Activated B cell treated with CpG ODN at 0.5 μM for 24 hours (primary cell): ENCODE measurements at regions not wholly inside any gene's neighbourhood (a gene's known extent, or its start where the extent isn't known, plus 50 kb on each side); places are given as distances from the start of the nearest gene placed in this dataset.

ENCODE experiments used
- ATAC-seq: fragments of 200-7000 bp; cut with Tn5 transposase; one replicate; pipeline ENCODE4 v1.10.0; 2021; ENCODE audit warnings: low read depth, mild to moderate bottlenecking, moderate library complexity
- CTCF ChIA-PET: fragments of 350-600 bp; sonication (Branson Sonifier 250); formaldehyde crosslinking; loops from one replicate; lab custom pipeline; 2021; ENCODE audit warnings: antibody characterized with exemption; lab: Charles Lee
- POLR2A ChIA-PET: fragments of 350-600 bp; sonication (Branson Sonifier 250); formaldehyde crosslinking; loops from one replicate; lab custom pipeline; 2021; ENCODE audit warnings: antibody characterized with exemption; lab: Charles Lee
- DNase-seq: peaks from one replicate; pipeline ENCODE4 v3.0.0; 2022
- H3K27ac Mint-ChIP-seq: one replicate; pipeline ENCODE4 v1.8.0; 2020; ENCODE audit warnings: mixed read lengths
- H3K27me3 Mint-ChIP-seq: one replicate; pipeline ENCODE4 v1.8.0; 2021; ENCODE audit warnings: mixed read lengths
- H3K36me3 Mint-ChIP-seq: one replicate; pipeline ENCODE4 v1.8.0; 2021; ENCODE audit warnings: low read depth, mixed read lengths
- H3K4me1 Mint-ChIP-seq: one replicate; pipeline ENCODE4 v1.8.0; 2021; ENCODE audit warnings: mixed read lengths
- H3K4me3 Mint-ChIP-seq: one replicate; pipeline ENCODE4 v1.8.0; 2020; ENCODE audit warnings: mild to moderate bottlenecking, mixed read lengths
- H3K9me3 Mint-ChIP-seq: one replicate; pipeline ENCODE4 v1.8.0; 2020; ENCODE audit warnings: mixed read lengths
- CTCF ChIP-seq: fragments of 200-600 bp; IDR thresholded peaks from one replicate; pipeline ENCODE4 v1.8.0; 2022; ENCODE audit warnings: antibody characterized with exemption, mild to moderate bottlenecking
- intact Hi-C: fragments of 100-400 bp; cut with micrococcal nuclease; formaldehyde crosslinking; loops from one replicate; pipeline ENCODE4 v1.15.1; 2024

- ChIA-PET CTCF (no interaction called here), POLR2A (no interaction called here)
- Mint-ChIP-seq H3K27ac (no peak overlapping the region), H3K36me3 (no peaks in the 10 kb centered on the region), H3K4me1 (no peaks in the 10 kb centered on the region), H3K4me3 (no peak overlapping the region), H3K9me3 (peaks cover 3% of the 10 kb centered on the region), H3K27me3 (no peaks in the 10 kb centered on the region)
- intact Hi-C loops = no loop called here
- ATAC-seq (no peak), DNase-seq (no peak)
- no peak for TF ChIP-seq CTCF
These were observed 169.6 kb upstream of the CDIN1 start for GRCh38 chr15:36409819-36410218.

GRCh38 chr15:36414670-36415069 is 164.8 kb upstream of the CDIN1 start:
- H3K36me3 Mint-ChIP-seq = no peaks in the 10 kb centered on the region
- no peak for TF ChIP-seq CTCF
- DNase-seq = no peak
- ChIA-PET CTCF (no interaction called here), POLR2A (no interaction called here)
- intact Hi-C loops = no loop called here
- H3K4me3 Mint-ChIP-seq = no peak overlapping the region
- no peaks in the 10 kb centered on the region for H3K4me1 Mint-ChIP-seq
- no peak overlapping the region for H3K27ac Mint-ChIP-seq
- H3K9me3 Mint-ChIP-seq = peaks cover 3% of the 10 kb centered on the region
- H3K27me3 Mint-ChIP-seq = no peaks in the 10 kb centered on the region
- no peak for ATAC-seq

DNA sequence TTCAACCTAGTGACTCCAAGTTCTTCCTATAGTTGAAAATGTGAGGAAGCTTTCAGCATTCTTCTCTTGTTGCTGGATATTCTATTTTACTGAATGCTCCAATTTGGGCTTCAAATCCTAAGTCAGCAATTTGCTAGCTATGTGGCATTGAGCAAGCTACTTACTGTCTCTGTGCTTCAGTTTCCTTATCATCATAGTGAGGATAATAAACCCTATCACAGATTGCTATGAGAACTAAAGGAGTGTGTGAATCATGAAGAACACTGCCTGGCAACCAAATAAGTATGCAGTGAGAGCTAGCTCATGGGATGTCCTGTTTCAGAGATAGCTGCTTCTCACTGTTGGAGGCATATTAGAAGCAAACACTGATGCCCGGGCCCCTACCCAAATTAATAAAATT is 163.8 kb upstream of the CDIN1 start:
- POLR2A ChIA-PET = no interaction called here
- DNase-seq (no peak), ATAC-seq (no peak)
- no peaks in the 10 kb centered on the region for H3K4me1 Mint-ChIP-seq
- H3K27ac Mint-ChIP-seq = no peak overlapping the region
- H3K36me3 Mint-ChIP-seq = no peaks in the 10 kb centered on the region
- CTCF ChIA-PET = no interaction called here
- no peak for TF ChIP-seq CTCF
- H3K4me3 Mint-ChIP-seq = no peak overlapping the region
- peaks cover 8% of the 10 kb centered on the region for H3K9me3 Mint-ChIP-seq
- intact Hi-C loops = no loop called here
- no peaks in the 10 kb centered on the region for H3K27me3 Mint-ChIP-seq

DNA sequence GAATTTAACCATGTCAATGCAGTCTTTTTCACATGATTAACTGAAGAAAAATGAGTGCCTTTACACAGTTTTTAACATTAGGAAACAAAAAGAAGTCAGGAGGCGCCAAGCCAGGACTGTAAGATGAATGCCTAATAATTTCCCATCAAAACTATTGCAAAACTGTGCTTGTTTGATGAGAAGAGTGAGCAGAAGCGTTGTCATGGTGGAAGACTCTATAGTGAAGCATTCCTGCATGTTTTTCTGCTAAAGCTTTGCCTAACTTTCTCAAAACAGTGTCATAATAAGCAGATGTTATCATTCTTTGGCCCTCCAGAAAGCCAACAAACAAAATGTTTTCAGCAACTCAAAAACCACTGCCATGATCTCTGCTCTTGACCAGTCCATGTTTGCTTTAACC is 156.8 kb upstream of the CDIN1 start:
- Mint-ChIP-seq H3K4me1 (no peaks in the 10 kb centered on the region), H3K27ac (no peak overlapping the region)
- DNase-seq = no peak

GRCh38 chr15:36426691-36427090 is 152.7 kb upstream of the CDIN1 start:
- CTCF ChIA-PET = no interaction called here
- H3K4me1 Mint-ChIP-seq = no peaks in the 10 kb centered on the region
- no peak overlapping the region for H3K4me3 Mint-ChIP-seq

More for the DNA sequence above, 156.8 kb upstream of the CDIN1 start:
- no peak for ATAC-seq
- Mint-ChIP-seq H3K36me3 (no peaks in the 10 kb centered on the region), H3K9me3 (peaks cover 7% of the 10 kb centered on the region), H3K27me3 (no peaks in the 10 kb centered on the region), H3K4me3 (no peak overlapping the region)
- ChIA-PET POLR2A (no interaction called here), CTCF (no interaction called here)
- intact Hi-C loops = no loop called here
- no peak for TF ChIP-seq CTCF

More at GRCh38 chr15:36426691-36427090, 152.7 kb upstream of the CDIN1 start:
- Mint-ChIP-seq H3K9me3 (peaks cover 2% of the 10 kb centered on the region), H3K27ac (no peak overlapping the region), H3K36me3 (no peaks in the 10 kb centered on the region), H3K27me3 (no peaks in the 10 kb centered on the region)
- DNase-seq (no peak), ATAC-seq (no peak)
- no peak for TF ChIP-seq CTCF
- intact Hi-C loops = no loop called here
- POLR2A ChIA-PET = no interaction called here
